Activated CD4-positive, alpha-beta T cell treated with anti-CD3 and anti-CD28 coated beads, Interleukin-2, amount 50 U/mL, for 48 hours (primary cell): ENCODE measurements at regions not wholly inside any gene's neighbourhood (a gene's known extent, or its start where the extent isn't known, plus 50 kb on each side); places are given as distances from the start of the nearest gene placed in this dataset.

ENCODE experiments used
- DNase-seq, 2 experiments: peaks; one replicate each; pipeline ENCODE4 v3.0.0-alpha.2; 2020

GRCh38 chr5:32991421-32991815 is 280.3 kb downstream of the NPR3 start:
- no peak for DNase-seq

- DNase-seq, result no peak
Measured at GRCh38 chr5:32996336-32996735, 285.2 kb downstream of the NPR3 start.

- no peak for DNase-seq
Measured at GRCh38 chr5:33008751-33009418, 297.8 kb downstream of the NPR3 start.

- no peak for DNase-seq
Measured at GRCh38 chr5:33010846-33011245, 299.7 kb downstream of the NPR3 start.

GRCh38 chr5:33011801-33012200 is 300.7 kb downstream of the NPR3 start:
- DNase-seq, result no peak

- no peak for DNase-seq
Measured at GRCh38 chr5:33023649-33024048, 312.5 kb downstream of the NPR3 start.

- DNase-seq, result no peak
Measured at GRCh38 chr5:33032271-33033070, 321.4 kb downstream of the NPR3 start.

GRCh38 chr5:33033516-33033915 is 322.4 kb downstream of the NPR3 start:
- no peak for DNase-seq

- no peak for DNase-seq
Measured at GRCh38 chr5:33034777-33035176, 323.7 kb downstream of the NPR3 start.

GRCh38 chr5:33035851-33036527 is 324.9 kb downstream of the NPR3 start:
- no peak for DNase-seq

GRCh38 chr5:33037076-33037475 is 326.0 kb downstream of the NPR3 start:
- DNase-seq, result no peak

- DNase-seq, result no peak
Measured at GRCh38 chr5:33041586-33041985, 330.5 kb downstream of the NPR3 start.

GRCh38 chr5:33043343-33043997 is 332.3 kb downstream of the NPR3 start:
- no peak for DNase-seq

GRCh38 chr5:33046091-33046490 is 335.0 kb downstream of the NPR3 start:
- no peak for DNase-seq

GRCh38 chr5:33048315-33048714 is 337.2 kb downstream of the NPR3 start:
- DNase-seq, result no peak

GRCh38 chr5:33049298-33049697 is 338.2 kb downstream of the NPR3 start:
- no peak for DNase-seq

GRCh38 chr5:33049842-33050241 is 338.7 kb downstream of the NPR3 start:
- DNase-seq, result no peak

- no peak for DNase-seq
Measured at GRCh38 chr5:33059081-33059480, 348.0 kb downstream of the NPR3 start.

- DNase-seq, result no peak
Measured at GRCh38 chr5:33065131-33065530, 354.0 kb downstream of the NPR3 start.

GRCh38 chr5:33067291-33067690 is 356.2 kb downstream of the NPR3 start:
- no peak for DNase-seq

GRCh38 chr5:33068786-33069185 is 357.7 kb downstream of the NPR3 start:
- DNase-seq, result no peak

GRCh38 chr5:33072296-33072695 is 361.2 kb downstream of the NPR3 start:
- no peak for DNase-seq

- no peak for DNase-seq
Measured at GRCh38 chr5:33072726-33073125, 361.6 kb downstream of the NPR3 start.
